NCI-H2107 treated with DMSO at 0.1 percent for 48 hours (cell line): ENCODE measurements at regions not wholly inside any gene's neighbourhood (a gene's known extent, or its start where the extent isn't known, plus 50 kb on each side); places are given as distances from the start of the nearest gene placed in this dataset.
A peak's percentile ranks its signal among the peaks of the same experiment; 100 is the strongest.
"Not testable (repeated sequence)": the region's sequence is repeated elsewhere in the genome, so short reads cannot be mapped to it uniquely, and the experiment has no call there.

Experiments used
- DNase-seq: peaks from one replicate; lab custom pipeline; 2025; ENCODE audit not compliant: unreplicated experiment; lab: John Stamatoyannopoulos, UW

- no peak for DNase-seq
Observed at GRCh38 chr1:181949500-181949899, 112.0 kb downstream of the ZNF648 start.

- no peak for DNase-seq
Observed at GRCh38 chr1:181948372-181948771, 113.1 kb downstream of the ZNF648 start.

- no peak for DNase-seq
Observed at GRCh38 chr1:181947441-181947840, 114.1 kb downstream of the ZNF648 start.

- peak; percentile 98 for DNase-seq
Observed at GRCh38 chr1:181936768-181937581, 124.5 kb downstream of the ZNF648 start.

GRCh38 chr1:181936269-181936668 is 125.2 kb downstream of the ZNF648 start:
- DNase-seq, result no peak

DNA sequence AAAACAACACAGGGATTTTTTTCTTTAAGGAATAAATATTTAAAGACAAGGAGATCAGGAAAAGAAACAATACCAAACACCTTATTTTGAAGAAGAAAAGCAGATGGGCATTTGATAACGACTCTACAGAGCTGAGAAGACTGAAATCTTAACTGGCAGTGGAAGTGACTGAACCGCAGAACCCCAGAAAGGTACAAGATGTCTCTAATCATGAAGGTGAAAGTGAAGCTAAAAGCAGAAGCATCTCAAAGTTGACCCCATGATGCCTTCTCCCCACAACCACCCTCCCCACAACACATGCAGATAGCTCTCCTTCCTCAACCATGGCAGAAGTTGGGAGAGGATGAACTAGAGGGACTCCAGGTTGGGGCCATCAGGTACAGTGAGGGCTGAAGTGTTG is 129.6 kb downstream of the ZNF648 start:
- no peak for DNase-seq

DNA sequence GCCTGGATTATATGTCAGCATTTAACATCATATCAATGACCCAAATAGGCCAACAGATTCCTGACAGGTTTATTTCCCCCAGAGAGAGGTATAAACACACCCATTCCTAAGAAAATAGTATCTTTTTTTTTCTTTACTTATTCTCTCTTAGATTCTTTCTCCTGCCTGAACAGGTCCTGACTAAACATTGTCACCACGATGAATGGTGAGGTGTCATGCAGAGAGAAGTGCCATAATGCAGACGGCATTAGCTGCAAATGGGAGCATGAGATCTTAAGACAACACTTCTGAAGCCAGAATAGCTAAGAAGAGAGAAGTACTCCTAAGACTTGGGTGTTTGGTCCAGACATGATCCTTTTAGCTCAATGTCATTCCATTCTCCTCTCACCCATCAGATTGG is 131.3 kb downstream of the ZNF648 start:
- no peak for DNase-seq

DNA sequence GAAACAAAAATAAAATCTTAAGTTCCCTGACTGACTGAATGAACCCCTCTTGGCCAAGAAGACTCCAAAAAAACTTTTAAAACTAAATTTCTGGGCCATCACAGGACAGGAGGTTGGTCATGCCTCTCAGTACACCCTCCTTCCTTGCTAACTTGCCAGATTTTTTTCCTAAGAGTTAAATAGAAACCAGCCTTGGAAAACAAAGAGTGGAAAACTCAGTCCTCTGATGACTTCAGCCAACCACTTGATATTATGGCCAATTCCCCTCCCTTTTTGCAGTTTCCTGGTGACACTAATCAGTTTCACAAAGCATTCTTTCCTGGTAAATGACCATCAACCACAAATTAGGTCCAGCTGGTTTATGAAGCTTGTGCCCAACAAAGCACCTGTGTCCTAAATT is 134.8 kb downstream of the ZNF648 start:
- DNase-seq, result no peak

- DNase-seq, result not testable (repeated sequence)
Observed at GRCh38 chr1:181924034-181924433, 137.5 kb downstream of the ZNF648 start.

DNA sequence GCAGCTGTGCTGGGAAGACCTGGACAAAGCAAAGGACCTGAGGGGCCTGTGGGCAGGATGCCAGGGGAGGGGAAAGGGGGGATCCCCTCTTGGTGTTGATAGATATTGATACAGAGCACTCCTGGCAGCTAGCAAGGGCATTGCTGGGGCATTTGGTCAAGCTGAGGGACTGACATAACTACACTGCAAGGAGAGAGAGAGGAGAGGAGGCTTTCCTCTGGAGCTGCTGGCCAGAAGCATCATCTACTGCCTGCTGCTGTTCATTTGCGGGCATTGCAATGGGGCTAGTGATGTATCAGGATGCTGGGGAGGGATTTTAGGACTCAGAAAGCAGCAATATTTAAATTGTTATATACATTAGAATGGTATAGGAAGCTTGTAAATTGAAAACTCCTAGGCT is 142.0 kb downstream of the ZNF648 start:
- no peak for DNase-seq

GRCh38 chr1:181918880-181919525 is 142.5 kb downstream of the ZNF648 start:
- DNase-seq, result no peak

DNA sequence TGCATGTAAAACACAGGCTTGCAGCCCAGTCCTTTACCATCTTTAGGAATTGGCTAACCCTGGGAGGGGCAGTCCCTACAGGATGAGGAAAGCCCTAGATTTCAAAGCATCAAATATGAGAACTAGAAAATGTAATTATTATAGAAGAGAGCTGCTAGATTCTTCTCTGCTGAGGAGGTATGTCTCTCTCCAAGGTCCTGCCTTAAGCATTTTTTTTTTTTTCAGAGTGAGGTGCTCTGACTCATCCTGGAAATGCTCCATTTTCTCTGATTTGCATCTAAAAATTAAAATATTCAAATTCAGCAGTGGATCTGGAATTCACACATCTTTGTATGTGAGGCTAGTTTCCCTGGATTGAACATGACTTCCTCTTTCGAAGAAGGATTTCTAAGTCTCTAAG is 149.8 kb downstream of the ZNF648 start:
- DNase-seq, result no peak

DNA sequence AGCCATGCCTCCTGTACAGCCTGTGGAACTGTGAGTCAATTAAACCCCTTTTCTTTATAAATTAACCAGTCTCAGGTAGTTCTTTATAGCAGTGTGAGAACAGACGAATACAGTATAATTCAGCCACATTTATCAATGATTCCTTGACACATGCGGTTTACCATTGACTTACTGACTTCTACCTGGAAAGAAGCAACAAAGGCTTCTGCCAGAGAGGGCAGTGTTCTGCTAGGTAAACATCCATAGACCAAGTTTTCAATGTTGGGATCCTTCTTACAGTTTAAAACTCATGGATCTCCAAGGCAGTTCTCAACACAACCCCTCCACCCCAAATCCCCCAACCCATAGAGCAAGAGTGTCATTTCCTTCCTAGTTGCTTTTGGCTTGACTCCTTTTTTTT is 150.6 kb downstream of the ZNF648 start:
- no peak for DNase-seq

- no peak for DNase-seq
Observed at GRCh38 chr1:181909010-181909409, 152.5 kb downstream of the ZNF648 start.

DNA sequence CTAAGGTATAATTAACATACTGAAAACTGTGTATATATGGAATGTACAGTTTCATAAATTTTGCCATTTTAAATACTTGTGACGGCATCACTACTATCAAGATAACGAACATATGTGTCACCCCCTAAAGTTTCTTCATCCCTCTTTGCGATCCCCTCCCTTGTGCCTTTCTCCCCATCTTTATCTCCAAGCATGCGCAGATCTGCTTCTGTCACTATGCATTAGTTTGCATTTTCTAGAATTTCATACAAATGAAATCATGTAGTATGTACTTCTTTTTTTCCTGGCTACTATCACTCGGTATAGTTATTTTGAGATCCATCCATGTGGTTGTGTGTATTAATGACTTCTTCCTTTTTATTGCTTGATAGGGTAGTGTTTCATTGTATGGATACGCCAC is 154.9 kb downstream of the ZNF648 start:
- no peak for DNase-seq

- DNase-seq, result no peak
Observed at GRCh38 chr1:181905944-181906597, 155.4 kb downstream of the ZNF648 start.

GRCh38 chr1:181898773-181899172 is 162.7 kb downstream of the ZNF648 start:
- DNase-seq, result no peak

- no peak for DNase-seq
Observed at GRCh38 chr1:181896824-181897223, 164.7 kb downstream of the ZNF648 start.

GRCh38 chr1:181894439-181894859 is 167.1 kb downstream of the ZNF648 start:
- DNase-seq, result no peak

DNA sequence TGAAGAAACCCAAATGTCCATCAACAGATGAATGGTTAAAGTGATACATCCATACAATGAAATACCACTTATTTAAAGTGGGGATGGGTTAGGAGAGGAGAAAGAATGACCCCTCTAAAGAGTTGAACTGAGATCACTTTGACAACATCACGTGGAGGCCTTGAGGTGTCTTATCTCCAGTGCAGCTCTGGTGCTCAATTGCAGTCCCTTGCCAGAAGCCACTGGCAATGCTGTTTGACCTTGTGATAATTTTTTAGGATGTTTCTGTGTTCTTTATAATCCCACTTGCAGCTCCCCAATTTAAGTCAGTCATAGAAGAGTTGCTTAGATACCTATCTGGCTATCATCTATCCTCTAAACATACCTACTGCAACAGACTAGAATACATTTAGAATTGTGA is 167.6 kb downstream of the ZNF648 start:
- DNase-seq, result no peak

- not testable (repeated sequence) for DNase-seq
Observed at GRCh38 chr1:181893150-181893549, 168.4 kb downstream of the ZNF648 start.

GRCh38 chr1:181872562-181872961 is 188.9 kb downstream of the ZNF648 start:
- DNase-seq, result no peak
